Dedifferentiated amniotic fluid mesenchymal stem cell (primary cell): ENCODE measurements at regions not wholly inside any gene's neighbourhood (a gene's known extent, or its start where the extent isn't known, plus 50 kb on each side); places are given as distances from the start of the nearest gene placed in this dataset.
"Not testable (repeated sequence)": the region's sequence is repeated elsewhere in the genome, so short reads cannot be mapped to it uniquely, and the experiment has no call there.

ENCODE experiments used
- DNase-seq: peaks from one replicate; pipeline ENCODE4 v3.0.0-alpha.2; 2016; ENCODE audit errors: extremely low spot score

DNA sequence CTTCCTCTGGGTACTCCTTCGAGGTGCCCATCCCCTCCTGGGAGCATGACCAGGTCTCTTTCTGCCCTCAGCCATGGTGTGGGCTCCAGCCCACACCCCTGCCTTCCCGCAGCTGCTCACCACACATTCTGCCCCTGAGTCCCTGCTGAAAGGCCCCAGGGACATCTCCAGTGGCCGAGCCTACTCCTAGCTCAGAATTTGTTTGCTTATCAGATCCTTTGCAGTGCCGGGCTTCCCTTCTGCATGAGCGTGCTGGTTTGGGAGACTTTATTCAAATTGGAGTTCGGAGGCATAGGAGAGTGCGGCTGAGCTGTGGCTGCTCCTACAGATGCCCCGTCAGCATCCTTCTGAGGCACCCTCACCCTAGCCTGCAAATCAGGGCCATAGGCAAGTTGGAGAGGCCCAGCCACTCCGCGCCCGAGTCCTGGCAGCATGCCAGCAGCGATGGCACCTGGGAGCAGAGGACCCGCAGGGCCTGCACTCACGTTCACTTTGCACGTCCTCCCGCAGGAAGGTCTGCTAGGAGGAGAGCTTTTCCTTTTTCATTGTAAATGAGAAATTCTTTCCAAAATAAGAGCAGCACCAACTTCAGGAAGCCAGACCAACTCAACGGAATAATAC lies 327.3 kb downstream of the QKI start:
- DNase-seq = no peak

DNA sequence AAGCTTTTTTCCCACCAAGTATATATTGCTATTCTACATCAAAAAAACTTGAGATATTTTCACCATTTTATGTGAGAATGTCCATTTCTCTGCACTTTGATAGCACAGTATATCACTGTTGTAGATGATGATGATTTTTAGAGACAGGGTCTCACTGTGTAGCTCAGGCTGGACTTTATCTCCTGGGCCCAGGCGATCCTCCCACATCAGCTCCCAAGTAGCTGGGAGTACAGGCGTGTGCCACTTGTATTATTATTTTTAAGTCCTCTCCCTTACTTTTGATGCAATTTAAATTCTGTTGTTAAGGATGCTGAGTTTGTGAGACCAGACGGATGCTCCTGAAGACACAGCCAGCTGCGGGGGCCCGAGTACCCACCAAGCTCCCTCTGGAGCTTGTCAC lies 326.8 kb downstream of the QKI start:
- DNase-seq = no peak

DNA sequence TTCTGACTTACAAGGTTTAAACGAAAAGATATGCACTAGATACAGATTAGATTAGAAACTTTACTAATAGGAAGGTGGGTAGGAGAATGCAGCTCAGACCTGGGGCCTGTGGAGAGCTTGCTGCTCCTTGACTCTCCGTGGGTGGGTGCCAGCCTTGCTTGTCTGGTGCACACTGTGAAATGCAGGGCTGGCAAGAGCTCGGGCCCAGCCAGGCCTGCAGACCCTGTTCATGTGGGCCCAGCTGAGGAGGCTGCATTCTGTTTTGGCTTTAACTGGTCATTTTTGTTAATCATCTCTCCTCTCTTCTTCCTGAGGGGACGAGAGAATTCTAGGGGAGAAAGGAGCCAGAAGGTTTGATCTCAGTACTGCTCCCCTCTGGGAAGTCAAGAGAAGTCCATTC lies 325.4 kb downstream of the QKI start:
- DNase-seq = no peak

DNA sequence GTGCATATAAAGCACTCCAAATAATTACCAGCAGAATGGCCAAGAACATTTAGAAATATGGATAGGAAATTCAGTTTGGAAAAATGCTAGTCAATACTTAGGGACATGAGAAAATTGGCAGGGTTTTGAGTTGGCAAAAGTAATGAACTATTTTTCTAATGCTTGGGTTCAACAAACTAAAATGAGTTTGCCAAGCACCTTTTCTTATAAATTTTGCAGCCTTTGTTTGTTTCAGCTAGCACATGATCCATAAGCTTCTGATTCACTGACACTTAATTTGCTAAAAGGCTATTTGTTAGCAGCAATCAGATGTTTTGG lies 324.8 kb downstream of the QKI start:
- DNase-seq = no peak

DNA sequence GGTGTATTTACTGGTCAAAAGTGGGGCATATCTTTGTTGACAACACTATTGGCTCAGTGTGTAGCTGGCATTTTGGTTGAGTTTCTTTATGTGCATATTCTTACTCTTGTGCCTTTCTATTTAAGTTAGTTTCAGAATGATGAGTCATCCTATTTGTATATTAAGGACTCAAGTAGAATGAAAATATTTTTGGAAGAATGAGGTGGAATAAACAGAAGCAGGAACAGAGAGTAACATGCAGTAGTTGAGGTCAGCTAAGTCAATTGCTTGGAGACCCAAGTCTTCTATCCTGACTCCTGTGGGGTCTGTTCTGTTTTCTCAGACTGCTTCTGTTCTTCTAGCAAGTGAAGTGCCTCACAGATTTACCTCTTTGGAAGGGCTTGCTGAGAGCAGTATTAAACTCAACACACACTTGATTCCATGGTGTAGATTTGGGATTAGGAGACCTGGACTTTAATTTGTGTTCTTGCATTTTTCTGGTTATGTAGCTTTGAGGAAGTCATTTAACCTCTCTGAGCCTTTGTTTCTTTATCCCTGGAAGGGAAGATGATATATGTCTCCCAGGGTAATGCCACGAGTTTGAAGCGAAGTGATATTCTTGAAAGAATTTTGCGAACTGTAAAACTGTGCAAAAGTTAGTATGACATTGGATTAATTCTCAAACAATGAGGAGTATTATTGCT lies 324.3 kb downstream of the QKI start:
- peak; percentile 25 for DNase-seq

DNA sequence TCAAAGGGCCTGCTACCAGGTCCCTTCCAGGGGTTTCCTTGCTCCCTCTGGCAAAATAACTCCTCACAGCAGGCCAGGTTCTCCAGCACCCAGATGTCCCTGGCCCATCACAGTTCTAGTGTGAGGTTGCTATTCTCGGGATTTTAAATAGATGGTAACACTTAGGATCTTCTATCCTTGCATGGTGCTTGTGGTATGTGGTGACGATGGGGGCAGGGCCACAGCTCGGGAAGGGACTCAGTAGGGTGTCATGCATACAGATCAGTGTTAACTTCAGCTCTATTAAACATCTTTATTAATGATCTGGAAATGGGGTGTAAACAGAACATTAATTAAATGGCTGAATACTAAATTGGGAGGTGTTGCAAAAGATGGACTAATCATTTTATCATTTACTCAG lies 323.8 kb downstream of the QKI start:
- DNase-seq = no peak

DNA sequence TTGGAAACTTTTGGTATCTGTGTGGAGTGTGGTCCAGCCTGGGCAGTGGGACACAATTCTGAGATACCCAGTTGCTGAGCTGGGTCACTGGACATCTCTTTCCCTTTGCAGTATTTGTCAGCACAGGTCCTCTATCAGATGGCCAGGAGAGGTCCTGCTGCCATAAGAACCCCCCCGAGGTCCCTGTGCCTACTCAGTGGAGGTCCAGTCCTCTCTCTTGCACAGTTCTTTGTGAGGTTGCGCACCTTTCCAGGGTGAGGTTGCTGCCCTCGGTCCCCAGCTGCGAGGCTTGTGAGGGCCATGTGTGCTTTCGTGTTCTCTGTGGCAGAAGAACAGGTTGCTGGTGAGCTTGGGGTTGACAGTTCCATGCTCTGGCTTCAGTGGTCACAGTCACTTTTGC lies 320.6 kb downstream of the QKI start:
- no peak for DNase-seq

DNA sequence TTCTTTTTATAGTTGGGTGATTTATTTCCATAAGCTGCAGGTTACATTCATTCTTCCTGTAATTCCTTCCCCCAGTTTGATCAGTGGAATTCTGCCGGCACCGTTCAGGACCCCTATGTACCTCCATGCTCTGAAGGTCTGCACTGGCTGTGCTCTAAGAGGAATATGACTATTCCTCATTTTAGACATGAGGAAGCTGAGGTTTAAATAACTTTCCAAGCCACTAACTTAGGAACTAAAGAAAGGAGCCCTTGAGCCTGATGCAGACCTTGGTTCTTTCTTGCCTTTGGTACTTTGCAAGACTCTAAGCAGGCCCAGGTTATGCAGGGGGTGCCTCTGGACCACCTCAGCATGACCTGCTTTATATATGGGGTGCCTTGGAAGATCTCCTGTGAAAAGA lies 318.5 kb downstream of the QKI start:
- no peak for DNase-seq

DNA sequence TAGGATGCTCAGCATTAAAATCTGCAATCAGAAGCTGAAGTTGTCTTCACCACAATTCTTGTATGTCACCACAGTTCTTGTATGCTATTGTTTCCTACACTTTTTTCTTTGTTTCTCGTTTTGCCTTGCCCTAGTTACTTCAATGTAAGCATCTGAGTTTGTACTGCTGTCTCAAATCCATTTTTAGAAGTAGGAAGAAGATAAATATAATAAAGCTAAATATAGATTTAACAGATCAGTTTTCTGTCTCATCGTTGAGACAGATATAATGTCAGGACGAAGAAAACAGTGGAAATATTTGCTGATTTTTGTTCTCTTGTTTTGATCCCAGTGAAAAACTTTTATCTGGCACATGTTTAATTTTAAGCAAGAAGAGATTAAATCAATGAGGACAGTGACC lies 318.0 kb downstream of the QKI start:
- DNase-seq = no peak

DNA sequence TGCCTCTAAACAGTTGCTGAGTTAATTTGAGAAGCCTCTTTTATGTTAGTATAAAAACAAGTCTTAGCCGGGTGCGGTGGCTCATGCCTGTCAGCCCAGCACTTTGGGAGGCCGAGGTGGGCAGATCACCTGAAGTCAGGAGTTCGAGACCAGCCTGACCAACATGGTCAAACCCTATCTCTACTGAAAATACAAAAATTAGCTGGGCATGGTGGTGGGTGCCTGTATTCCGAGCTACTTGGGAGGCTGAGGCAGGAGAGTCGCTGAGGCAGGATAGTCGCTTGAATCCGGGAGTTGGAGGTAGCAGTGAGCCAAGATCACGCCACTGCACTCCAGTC lies 317.5 kb downstream of the QKI start:
- DNase-seq = not testable (repeated sequence)

DNA sequence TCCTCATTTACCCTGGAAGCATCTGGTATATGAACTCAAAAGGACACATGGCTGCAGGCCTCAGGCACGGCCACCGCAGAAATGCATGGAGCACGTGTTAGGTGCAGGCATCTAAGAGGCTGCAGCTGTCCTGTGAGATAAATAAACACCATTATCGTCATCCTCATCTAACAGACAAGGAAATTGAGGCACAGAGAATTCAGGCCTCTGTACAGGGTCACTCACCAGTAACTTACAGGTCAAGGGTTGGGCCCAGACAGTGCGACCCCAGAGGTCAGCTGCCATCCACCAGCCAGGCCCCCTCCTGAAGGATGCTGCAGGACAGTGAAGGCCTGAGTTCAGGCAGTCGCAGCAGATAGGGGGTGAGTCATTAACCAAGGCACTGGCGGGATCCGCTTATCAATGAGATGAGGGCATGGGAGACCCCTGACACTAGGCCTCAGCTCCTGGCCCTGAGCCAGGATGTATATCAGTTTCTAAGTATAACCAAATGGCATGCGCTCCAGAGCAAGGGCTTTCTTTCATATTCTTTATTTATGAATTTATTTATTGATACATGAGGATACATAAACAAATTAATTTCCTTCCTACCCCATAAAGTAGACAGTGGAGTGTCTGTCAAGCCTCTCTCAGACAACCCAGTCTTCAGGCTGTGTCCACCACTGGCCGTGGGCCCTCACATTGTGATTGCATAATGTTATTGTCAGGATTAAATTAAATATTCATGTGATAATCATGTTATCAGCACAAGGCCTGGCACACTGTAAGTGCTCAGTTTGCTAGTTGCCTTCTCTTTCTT lies 316.9 kb downstream of the QKI start:
- DNase-seq = no peak

DNA sequence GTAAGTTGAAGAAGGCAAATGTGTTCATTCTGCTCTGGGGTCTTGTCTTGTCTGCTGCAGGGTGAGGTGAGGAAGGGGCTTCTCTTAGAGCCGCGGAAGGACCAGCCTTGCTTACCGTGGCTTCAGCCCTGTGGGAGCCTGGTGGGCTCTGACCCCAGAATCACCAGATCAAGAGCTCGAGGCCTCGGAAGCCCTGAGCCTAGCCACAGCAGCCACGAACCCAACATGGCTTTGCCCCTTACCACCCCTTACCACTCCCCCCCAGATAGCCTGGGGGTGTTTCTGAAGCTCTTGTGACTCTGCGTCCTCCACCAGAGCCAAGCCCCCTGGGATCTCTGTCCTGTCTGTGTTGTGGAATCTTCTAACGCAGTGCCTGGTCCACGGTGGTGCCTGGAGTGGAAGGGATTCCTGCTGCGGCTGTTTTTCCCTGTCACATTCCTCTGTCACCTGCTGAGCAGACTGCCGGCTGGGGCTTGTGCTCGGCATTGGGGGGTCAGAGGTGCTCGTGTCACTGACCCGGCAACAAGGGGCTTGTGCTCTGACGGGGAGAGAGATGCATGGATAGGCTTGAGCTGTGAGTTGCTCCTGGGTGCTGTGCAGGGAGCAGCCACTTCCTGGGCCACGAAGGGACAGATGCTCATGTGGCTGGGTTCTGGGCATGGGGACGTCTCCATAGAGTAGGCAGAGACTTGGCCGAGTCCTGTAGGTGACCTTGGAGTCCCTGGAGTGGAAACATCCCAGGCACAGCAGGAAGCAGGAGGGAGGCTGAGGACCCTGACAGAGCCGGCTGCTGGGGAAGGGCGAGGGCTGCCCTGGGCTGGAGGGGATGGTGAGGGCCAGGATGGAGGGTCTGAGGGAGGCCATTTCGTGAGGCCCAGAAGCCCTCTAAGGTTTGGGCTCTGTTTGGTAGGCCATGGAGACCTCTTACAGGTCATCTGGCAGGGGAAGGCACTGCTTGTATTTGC lies 316.0 kb downstream of the QKI start:
- DNase-seq = no peak

DNA sequence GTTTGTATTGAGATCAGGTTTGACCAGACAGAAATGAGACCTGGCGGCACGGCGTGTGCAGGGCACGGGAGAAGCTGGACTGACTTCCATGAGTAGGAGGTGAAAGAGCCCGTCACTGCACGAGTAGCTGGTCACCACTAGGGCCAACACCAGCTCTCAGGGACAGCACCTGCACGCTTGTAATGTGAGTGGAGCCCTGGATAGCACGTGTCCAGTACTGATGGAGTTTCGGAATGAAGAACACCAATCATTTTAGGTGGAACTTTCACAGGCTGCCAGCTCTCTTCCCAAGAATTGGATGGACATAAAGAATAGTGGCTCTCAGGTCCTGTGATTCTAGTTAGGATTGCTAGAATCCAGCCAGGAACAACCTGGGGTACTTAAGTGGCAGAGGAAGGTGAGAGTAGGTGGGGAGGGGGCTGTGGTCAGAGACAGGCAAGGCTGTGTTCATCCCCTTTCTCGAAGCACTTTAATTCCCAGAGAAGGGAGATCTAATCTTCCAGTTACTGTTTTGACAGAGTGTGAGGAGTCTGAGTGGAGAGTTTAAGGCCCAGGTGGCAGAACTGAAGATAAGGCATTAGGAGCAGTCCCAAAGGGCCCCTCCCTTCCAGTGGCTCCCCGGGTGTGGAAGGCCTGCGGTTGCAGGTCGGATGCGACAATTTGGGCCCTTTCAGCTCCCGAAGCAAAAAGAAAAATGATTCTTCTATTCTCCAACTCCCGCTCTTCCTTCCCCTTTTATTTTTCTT lies 314.8 kb downstream of the QKI start:
- no peak for DNase-seq

DNA sequence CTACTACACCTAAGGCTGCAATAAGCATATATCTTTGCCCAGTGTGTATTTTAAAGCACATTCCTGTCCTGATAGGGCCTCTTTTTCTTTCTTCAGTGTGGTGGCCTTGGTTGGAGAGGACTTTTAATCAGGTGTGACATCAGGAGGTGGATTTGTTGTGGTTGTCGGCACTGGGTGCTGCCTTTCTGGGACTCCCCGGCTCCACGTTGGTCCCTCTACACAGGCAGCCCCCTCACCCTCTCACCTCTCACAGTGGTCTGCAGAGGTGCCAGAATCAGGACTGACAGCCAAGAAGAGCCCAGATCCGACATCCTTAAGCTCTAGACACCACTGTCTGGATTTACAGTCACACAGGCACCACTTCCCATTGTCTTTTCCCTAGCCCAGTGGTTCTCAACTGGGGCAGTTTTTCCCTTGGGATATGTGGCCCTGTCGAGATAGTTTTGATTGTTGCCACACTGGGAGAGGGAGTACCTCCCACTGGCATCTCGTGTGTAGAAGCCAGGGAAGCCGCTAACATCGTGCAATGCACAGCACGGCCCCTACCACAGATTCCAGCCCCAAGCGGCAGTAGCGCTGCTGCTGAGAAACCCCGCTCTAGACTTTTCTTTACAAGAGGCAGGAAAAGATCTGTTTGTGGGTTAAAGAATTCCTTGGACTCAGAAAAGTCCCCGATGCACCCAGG lies 314.1 kb downstream of the QKI start:
- DNase-seq = no peak

DNA sequence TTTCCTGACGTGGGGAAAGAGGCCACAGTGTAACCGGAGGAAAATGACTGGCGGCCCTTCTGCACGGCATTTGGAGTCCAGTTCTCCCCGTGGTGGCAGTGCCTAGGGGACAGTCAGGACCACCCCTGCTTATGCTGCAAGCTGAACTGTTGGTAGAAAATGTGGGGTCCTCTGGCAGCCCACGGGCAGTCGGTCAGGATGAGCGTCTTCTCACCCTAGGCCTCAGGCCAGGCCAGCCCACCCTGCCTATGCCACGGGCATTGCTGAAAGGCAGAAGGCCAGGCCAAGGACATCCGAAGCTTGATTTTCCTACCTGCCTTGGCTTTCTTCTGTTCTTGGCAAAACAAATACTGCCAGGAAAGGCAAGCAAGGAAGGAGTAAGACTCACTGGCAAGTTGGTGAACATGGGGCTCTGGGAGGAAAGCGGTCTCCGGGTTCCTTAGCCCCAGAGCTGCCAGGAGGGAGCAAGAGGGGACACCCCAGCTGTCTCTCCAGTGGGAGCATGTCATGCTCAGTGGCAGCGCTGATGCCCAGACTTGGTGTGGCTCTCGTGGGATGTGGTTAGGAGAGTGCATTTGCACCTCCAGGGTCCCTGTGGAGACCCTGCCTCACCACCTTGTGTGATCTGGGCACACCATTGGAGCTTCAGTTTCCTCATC lies 311.6 kb downstream of the QKI start:
- DNase-seq = no peak

DNA sequence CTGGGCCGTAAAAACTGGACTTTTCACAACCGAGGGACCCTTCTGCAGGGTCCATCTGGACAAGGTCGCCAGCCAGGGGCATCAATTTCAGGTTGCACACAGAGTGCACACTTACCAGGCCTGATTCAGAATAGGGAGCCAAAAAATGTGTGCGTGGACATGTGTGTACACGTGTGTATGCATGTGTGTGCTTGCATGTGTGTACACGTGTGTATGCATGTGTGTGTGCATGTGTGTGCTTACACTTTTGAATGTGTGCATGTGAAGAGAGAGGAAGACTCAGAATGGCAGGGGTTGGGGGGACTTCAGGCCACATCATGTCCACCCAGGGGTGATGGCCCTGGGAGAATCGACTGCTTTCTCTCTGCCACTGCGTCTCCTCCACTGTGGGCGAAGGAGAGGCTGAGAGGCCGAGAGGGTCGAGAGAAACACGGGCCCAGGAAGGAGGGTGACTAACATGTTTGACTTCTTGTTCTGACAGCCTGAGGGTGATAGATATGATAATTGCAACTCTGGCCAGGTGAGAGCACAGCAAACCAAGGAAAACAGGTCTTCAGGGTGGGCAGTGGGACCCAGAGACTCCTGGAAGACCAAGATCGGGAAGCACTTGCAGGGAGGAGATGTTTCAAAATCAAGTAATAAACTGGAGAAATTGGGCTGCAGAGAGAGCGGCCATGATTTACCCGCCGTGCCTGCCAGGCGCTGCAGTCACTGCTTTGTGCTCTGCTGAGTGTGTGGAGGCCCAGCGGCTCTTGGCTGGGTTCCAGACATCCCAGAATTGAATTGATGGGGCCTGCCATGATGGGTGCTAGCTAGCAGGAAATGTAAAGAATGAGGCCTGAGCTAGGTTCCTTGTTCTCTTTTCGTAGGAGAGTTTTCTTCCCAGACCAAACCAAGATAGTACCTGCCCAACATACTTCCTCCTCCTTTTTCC lies 310.8 kb downstream of the QKI start:
- no peak for DNase-seq

DNA sequence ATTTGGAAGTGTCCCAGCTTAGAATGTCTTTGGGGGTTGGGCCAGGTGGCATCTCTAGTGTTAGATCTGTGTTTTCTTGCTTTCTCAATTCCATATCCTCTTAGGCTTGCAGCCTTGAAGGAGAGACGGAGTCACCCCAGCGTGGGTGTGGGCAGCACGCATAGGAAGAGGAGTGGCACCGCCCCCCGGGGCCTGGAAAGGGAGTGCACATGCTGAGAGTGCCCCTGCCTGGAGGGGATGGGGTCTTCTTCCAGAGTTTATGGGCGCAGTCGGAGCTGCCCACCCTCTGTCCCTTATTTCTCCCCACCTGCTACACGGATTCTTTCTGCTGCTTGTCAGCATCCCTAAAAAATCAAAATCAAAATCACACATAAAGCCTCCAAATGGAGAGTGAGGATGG lies 309.7 kb downstream of the QKI start:
- DNase-seq = no peak

DNA sequence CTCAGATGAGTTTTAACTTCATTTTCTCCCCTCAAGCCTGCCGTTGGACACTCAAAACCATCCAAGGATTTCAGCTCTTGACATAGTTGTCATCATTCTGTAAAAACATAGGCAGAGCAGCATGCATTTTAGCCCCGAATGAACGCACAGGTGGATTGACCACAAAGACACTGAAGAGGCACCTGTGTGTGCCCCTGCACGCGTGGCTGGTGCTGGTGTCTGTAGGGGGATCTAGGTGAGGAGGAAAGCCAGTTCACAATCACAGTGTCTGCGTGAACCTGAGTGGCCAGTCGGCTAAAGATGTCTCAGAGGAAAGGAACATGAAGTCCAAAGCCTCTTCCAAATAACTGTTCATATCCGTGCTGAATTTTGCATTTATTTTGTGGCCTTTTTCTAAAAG lies 309.2 kb downstream of the QKI start:
- DNase-seq = no peak
